ENCODE measurements at regions not wholly inside any gene's neighbourhood (a gene's known extent, or its start where the extent isn't known, plus 50 kb on each side); places are given as distances from the start of the nearest gene placed in this dataset.

DNA sequence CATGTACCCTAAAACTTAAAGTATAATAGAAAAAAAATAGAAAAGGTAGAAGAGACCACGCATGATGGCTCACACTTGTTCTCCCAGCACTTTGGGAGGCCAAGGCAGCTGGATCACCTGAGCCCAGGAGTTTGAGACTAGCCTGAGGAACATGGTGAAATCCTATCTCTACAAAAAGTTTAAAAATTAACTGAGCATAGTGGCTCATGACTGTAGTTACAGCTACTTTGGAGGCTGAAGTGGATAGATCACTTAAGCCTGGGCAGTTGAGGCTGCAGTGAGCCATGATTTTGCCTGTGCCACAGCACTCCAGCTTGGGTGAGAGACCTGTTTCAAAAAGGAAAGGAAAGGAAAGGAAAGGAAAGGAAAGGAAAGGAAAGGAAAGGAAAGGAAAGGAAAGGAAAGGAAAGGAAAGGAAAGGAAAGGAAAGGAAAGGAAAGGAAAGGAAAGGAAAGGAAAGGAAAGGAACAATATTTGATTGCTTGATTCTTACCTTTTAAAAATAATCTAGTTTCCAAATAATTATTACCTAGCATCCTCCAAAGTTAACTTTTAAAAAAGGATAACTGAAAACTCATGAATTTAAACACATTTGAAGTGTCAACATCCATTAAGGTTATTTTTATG is 99.9 kb upstream of the PAX6 start:
- DNase-seq (ENCODE audit: low read depth in 3 of 3, low spot score in 1 of 3) = no peak

DNA sequence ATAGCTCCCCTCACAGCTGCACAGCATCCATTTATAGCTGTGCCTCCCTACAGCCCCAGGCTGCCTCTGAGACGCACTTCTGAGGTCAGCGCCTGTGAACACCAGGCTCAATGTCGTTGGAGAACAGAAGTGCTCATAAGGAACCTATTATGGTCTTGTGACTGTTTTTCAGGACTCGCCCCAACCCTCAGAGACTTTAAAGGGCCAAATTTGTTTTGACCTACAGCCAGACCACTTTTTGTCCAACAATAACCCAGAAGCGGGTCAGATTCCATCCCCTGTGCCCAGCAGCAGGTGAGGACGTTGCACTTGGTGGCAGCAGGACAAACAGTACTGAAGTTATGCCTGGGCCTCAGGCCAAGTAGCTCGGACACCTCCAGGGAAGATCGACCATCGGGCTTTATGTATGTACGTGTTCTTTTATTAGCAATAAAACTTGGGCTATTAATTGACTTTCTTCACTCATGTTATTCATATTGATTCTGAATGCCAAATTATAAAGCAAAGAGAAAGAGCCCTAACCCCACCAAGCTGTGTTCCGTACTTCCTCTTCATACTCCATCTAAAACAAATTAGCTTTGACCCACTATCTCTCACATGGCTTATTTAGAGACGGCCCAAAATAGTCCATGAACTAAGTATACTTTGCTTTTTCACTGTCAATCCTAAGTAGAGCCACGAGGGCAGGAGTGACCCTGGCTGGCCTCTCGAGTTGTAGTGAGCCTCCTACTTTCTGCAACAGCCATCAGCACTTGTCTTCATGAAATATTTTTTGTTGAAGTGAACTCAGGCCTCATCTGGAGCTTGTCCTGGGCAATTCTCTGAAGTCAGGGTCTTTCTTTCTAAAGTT is 92.3 kb upstream of the PAX6 start:
- DNase-seq (ENCODE audit: low read depth in 3 of 3, low spot score in 1 of 3) = no peak

DNA sequence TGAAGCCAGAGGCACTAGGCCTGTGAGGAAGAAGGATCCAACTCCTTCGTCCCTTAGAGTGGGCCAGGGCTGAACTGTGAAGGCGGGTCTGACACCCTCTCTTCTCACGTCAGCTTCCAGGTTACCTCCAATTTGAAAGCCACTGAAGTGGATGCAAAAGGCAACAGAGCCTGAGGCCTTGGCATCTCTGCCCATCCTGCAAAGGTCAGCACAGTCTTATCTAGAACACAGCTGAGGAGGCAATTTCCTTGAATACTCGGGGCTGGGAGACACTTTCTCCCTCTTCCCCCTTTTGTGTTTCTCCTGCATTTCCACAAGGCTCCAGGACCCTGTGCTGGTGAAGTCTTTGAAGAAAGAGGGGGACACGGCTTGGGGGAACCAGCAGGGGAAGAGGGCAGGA is 91.6 kb upstream of the PAX6 start:
- no peak for DNase-seq (ENCODE audit: low read depth in 3 of 3, low spot score in 1 of 3)

DNA sequence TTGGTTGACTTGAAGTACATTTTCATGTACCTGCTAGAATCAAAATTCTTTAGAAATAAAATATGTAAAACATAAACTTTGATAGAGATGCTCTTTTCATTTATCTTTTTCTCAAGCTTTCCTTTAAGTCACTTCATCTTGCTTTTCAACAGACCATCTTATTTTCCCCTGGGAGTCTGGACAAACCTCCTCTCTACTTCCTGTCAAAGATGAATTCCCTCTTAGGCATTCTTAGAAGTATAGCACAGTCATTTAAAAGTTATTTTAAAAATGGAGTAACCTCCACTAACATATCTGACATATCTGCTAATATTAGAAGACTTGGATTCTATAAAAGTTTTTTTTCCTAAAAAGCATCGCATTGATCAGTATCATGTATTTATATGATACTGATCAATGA is 84.8 kb upstream of the PAX6 start:
- DNase-seq (ENCODE audit: low read depth in 3 of 3, low spot score in 1 of 3) = no peak

DNA sequence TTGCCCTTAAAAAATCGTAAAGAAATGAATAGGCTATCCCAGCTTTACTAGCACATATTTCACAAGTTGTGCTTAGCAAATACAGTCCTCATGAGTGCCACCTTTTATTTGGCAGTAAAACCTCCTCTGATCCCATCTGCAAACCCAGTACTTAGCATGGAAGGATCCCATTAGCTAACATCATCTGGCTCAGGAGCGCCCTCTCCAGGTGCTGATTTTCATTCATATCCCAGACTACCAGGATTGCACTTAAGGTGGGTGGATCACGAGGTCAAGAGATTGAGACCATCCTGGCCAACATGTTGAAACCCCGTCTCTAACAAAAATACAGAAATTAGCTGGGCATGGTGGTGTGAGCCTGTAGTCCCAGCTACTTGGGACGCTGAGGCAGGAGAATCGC is 76.1 kb upstream of the PAX6 start:
- DNase-seq (ENCODE audit: low read depth in 3 of 3, low spot score in 1 of 3) = no peak

DNA sequence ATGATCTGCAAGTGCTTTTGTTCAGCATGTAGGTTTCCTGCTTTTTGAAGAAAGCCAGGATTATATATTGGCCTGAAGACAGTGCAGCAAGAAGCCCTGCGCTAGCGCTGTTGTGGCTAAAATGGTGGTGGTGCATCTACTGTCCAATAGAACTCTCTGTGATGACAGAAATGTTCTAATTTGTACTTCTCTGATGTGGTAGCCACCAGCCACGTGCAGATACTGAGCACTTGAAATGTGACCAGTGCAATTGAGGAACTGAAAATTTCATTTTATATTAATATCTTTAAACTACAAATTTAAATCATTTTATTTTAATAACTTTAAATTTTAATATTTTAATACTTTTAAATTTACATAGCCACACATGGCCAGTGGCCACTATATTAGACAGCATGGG is 73.0 kb upstream of the PAX6 start:
- DNase-seq (ENCODE audit: low read depth in 3 of 3, low spot score in 1 of 3) = no peak

DNA sequence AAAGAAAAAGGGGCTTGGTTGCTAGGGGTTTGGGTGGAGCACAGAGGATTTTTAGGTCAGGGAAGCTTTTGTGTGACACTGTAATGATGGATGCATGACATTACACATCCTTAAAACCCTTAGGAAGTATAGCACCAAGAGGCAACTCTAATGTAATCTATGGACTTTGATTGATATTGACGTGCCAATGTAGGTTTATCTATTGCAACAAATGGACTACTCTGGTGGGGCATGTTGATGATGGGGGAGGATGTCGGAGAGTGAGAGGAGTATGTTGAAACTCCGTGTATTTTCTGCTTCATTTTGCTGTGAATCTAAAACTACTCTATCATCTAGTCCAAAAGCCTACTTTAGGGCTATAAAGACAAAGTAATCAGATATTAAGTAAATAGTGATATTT is 72.3 kb upstream of the PAX6 start:
- DNase-seq (ENCODE audit: low read depth in 3 of 3, low spot score in 1 of 3) = no peak

DNA sequence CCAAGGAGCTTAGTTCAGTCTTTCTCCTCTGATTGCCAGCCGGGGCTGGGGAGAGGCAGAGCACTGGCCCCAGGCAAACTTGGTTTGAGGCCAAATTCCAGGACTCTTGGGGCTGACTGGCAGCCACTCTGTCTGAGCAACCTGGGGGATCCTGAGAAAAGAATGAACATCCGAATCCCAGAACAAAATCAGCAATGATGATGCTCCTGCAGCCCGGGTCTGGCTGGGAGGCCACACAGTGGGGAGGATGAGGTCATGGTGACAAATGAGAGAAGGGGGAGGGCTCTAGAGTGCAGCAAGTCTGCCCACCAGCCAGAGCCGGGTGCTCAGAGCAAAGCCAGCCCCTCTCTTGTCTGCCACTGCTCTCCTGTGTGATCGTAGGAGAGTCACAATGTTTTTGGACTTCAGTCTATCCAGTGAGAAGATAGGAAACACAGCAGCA is 71.8 kb upstream of the PAX6 start:
- DNase-seq (ENCODE audit: low read depth in 3 of 3, low spot score in 1 of 3) = no peak

DNA sequence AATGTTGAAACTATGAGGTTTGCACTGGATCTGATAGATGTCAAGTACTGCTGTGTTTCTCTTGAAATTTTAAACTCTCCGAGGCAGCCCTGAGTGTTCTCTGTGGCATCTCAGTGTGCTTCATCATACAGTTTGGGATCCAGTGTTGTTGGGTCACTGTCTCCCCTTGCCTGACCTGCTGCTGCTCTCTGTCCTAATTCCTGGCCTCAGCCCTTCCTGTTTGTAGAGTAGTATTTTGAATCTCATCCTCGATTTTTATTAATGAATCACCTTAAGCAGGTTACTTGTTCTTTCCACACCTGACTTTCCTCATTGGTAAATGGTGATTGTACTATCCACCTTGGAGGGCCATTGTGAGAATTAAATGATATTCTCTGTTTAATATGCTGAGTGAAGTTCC is 70.7 kb upstream of the PAX6 start:
- no peak for DNase-seq (ENCODE audit: low read depth in 3 of 3, low spot score in 1 of 3)

DNA sequence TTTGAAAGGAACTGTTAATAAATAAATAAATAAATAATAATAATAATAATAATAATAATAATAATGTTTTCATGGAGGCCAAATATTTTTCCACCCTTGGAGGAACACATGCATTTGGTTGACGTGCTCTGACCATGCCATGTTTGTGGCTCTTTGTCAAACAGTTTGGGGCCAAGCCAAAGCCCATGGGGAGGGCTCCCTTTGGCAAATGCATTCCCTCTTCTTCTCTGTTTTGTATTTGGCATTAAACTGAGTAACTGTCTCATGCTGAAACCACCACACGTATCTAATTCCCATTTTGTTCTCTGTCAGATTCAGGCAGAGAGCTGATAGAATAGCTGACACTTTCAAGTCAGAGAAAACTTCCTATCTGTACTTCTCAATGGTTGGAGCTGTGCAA is 68.6 kb upstream of the PAX6 start:
- no peak for DNase-seq (ENCODE audit: low read depth in 3 of 3, low spot score in 1 of 3)

DNA sequence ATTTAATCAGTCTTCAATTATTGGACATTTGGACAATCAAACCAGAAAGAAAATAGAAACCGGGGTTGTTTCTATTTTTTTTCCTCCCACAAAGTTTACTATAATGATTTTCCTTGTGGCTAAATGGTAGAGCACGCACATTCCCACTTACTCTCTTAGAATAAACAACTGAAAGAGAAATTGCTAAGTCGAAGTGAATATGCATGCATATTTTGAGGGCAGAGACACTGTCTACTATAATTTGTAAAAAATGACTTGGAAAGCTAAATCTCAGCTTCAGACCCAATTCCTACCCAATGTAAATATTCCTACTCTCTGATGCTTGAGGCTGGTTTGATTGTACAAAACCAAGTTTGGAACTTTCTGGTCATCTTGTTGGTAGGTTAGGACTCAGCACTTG is 66.7 kb upstream of the PAX6 start:
- DNase-seq (ENCODE audit: low read depth in 3 of 3, low spot score in 1 of 3) = no peak

DNA sequence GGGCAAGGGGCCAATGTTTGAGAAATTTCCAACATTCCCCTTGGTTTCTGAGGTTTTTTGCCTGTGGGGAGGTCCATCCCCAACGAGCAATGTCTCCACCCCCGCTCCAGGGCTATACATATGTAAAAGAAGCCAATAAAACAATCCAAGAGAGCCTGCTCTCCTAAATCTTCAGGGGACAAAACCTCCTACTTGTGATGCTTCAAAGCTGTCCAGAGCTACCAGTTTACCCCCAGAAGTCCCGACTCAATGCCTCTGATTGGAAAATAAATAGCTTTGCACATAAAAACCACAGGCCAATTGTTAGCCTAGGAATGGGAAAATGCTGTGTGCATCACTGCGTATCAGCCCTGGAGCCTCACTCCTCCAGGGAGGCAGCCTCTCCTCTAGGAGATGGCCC is 66.0 kb upstream of the PAX6 start:
- DNase-seq (ENCODE audit: low read depth in 3 of 3, low spot score in 1 of 3) = no peak

DNA sequence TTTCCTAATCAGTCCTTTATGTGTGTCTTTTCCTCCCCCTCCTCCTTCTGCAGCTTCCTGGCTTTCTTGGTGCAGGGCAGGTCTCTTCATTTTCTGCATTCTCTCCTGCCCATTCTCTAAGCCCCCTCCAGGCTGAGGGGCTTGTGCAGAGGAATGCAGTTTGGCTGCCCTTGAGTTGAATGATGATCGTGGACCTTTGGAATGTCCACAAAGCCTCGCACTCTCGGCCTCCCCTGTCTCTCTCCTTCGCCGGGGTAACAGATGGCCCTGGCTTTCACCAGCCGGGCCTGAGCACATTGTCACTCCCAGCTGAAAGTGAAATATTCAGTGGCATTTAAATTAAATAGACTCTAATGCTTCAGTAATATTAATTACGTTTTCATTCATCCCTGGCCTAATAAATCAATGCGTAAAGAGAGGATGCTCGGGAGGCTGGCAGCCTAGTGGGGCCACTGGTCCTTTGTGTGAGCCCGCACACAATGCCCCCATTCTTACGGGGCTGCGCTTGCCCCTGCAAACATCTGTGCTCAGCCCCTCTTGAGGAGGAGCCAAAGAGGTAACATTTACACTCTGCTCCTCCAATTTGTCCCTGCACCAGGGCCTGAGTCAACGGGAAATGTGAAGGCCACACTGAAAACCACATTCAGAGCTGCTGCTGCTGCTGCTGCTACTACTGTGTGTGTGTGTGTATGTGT is 64.9 kb upstream of the PAX6 start:
- DNase-seq (ENCODE audit: low read depth in 3 of 3, low spot score in 1 of 3) = no peak

DNA sequence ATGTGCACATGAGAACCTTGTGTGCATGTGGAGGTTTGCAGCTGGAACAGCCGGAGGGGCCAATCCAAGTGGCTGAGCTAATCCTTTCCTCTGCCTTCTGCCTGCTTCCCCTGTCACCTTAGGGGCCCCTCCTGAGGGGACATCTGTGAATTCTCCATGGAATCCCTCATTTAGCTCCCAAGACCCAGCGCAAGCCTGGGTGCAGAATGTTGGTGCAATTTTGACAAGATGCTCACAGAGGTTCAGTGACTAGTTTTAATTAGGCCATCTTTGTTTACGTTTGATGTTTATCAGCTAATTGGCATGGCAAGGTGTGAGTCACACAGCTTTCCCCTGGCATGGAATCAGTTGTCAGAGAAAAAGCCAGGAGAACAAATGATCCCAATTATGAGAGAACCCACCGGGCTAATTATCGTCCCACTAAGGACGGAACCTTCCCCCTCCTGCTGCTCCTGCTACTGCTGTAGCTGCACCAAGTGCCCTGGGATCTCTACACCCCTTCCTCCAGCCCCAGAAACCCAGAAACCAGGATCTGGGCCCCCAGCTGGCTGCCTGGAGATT is 63.6 kb upstream of the PAX6 start:
- DNase-seq (ENCODE audit: low read depth in 3 of 3, low spot score in 1 of 3) = no peak

DNA sequence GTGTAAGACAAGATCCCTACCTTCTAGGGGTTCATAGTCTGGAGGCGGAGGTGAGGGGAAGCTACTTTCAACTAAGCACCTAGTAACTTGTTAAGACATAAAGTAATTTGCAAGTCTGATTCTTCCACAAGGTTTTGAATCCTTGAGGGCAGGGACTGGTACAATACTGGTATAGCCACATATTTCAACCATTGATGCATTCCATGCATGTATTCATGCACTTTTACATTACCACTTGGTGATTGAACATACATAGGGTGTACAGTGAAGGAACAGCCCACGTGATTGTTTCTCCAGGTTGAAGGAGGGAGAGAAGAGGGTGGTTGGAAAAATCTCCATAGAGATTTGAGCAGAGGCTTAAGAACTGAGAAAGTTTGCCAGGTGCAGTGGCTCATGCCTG is 62.0 kb upstream of the PAX6 start:
- DNase-seq (ENCODE audit: low read depth in 3 of 3, low spot score in 1 of 3) = no peak

DNA sequence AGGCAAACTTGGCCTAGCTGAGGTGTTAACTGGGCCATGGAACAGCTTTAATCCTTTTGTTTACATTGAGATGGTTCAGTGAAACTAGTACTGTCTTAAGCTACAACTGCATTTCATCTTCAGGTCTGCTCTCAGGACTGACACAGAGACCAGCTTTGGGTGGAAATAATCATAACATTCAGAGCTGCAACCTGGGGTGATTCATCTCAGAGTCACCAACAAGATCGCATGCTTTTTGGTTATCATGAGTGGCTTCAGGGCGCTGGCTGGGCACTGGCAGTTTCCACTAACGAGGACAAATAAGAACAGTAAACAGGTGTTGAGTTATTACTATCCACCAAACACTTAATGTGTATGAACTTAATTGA is 60.9 kb upstream of the PAX6 start:
- no peak for DNase-seq (ENCODE audit: low read depth in 3 of 3, low spot score in 1 of 3)

DNA sequence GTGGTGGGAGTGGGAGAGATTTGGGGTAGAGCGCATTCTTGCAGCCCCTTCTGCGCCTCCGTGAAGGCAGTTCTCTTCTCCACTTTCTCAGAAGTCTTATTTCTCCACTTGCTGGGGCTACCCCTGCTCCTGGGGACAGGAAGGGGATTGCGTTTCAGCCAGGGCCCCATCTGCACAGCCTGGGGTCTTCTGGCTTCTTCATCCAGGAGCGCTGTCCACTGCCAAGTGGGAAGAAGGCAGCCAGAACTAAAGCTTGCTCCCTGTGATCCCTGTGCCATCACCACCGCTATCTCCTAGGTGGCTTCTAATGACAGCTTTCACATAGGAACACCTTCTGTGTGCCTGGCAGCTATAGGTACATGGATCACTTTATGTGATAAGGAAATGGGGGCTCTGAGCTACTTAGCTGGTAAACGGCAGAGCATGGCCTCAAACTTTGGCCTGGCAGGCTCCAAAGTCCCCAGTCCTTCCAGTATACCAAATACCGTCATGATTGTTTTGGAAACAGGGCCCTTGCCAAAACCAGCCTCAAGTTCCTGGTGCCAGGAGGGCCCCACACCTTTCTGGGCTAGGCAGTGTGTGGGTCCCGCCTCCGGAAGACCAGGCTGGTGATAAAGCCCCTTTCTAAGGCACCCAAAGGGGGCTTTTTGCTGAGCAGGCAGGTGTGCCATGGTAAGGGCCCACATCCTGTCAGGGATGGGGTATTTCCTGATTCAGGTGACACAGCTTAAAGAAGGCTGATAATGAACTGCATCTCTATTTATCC is 60.4 kb upstream of the PAX6 start:
- no peak for DNase-seq (ENCODE audit: low read depth in 3 of 3, low spot score in 1 of 3)

DNA sequence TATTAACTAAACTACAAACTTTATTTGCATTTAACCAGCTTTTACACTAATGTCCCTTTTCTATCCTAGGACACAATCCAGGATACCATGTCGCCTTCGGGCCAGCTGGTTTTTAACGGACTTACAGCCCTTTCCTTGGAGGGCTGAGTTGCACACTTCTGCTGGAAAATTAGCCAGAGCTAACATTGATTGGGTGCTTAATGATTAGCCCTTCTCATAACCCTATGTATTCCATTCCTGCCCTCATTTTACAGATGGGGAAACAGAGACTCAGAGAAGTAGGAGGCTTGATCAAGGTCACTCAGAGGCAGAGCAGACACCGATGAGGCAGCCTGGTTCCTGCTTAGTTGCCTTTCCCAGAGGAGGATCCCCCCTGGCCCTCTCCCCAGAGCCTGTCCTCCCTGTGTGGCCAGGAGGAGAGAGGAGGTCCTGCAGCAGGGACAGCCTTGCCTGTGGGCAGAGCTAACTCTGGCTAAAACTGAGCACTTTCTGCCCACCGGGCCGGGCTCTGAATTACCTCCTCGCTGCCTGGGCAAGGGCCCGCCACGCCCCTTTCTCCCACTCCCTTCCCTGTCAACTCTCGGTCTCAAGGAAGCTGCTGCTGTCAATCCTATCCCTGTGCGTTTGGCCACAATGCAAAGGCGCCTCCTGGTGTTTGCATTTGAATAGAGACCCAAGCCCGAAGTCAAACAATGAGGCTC is 59.6 kb upstream of the PAX6 start:
- no peak for DNase-seq (ENCODE audit: low read depth in 3 of 3, low spot score in 1 of 3)

DNA sequence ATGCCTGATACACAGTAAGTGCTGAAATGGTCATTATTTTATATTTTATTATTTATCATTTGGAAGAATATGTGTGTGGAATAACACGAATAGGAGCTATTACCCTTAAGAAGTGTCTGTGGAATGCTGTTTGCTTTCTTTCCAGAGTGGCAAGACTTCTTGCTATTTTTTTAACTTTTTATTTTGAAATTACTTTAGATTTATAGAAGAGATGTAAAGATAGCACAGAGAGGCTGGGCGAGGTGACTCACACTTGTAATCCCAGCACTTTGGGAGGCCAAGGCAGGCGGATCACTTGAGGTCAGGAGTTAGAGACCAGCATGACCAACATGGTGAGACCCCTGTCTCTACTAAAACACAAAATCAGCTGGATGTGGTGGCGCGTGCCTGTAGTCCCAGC is 58.9 kb upstream of the PAX6 start:
- DNase-seq (ENCODE audit: low read depth in 3 of 3, low spot score in 1 of 3) = no peak

DNA sequence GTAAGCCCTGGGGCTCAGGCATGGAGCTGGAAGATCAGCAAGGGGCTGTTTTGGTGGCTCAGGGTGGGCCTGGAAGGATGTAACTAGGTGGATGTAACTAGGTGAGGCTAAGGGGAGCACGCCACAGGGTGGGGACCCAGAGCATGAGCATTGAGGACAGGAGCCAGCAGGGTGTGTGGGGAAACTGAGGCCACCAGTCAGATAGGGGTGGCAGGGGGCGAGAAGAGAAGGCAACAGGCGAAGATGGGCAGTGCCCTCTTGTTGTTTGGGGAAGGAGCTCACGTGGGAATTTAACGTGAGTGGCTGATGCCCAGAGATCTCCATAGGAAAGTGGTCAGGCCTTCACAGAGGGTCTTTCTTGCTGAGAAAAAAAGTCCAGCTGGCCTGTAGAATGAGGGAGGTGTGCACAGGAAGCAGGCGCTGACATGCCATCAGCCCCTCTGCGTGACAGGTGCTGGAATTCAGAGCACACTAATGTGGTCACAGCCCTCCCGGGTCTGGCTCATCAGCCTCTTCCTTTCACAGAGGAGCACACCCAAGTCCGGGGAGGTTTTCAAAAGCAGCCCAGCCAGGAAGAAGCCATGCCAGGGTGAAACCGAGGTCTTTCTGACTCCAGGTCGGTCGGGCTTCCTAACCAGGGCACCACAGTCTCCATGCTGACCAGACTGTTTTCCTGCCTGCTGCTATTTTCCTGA is 54.6 kb upstream of the PAX6 start:
- DNase-seq (ENCODE audit: low read depth in 3 of 3, low spot score in 1 of 3) = no peak

All from stimulated activated CD4-positive, alpha-beta T cell treated with anti-CD3 and anti-CD28 coated beads, TNF-alpha, amount 100 ng/mL, for 1 hour (primary cell).